Activated B cell treated with CpG ODN at 0.5 μM for 24 hours (primary cell): ENCODE measurements at regions not wholly inside any gene's neighbourhood (a gene's known extent, or its start where the extent isn't known, plus 50 kb on each side); places are given as distances from the start of the nearest gene placed in this dataset.

ENCODE experiments used
- ATAC-seq: fragments of 200-7000 bp; cut with Tn5 transposase; one replicate; pipeline ENCODE4 v1.10.0; 2021; ENCODE audit warnings: low read depth, mild to moderate bottlenecking, moderate library complexity
- CTCF ChIA-PET: fragments of 350-600 bp; sonication (Branson Sonifier 250); formaldehyde crosslinking; loops from one replicate; lab custom pipeline; 2021; ENCODE audit warnings: antibody characterized with exemption; lab: Charles Lee
- POLR2A ChIA-PET: fragments of 350-600 bp; sonication (Branson Sonifier 250); formaldehyde crosslinking; loops from one replicate; lab custom pipeline; 2021; ENCODE audit warnings: antibody characterized with exemption; lab: Charles Lee
- DNase-seq: peaks from one replicate; pipeline ENCODE4 v3.0.0; 2022
- H3K27ac Mint-ChIP-seq: one replicate; pipeline ENCODE4 v1.8.0; 2020; ENCODE audit warnings: mixed read lengths
- H3K27me3 Mint-ChIP-seq: one replicate; pipeline ENCODE4 v1.8.0; 2021; ENCODE audit warnings: mixed read lengths
- H3K36me3 Mint-ChIP-seq: one replicate; pipeline ENCODE4 v1.8.0; 2021; ENCODE audit warnings: low read depth, mixed read lengths
- H3K4me1 Mint-ChIP-seq: one replicate; pipeline ENCODE4 v1.8.0; 2021; ENCODE audit warnings: mixed read lengths
- H3K4me3 Mint-ChIP-seq: one replicate; pipeline ENCODE4 v1.8.0; 2020; ENCODE audit warnings: mild to moderate bottlenecking, mixed read lengths
- H3K9me3 Mint-ChIP-seq: one replicate; pipeline ENCODE4 v1.8.0; 2020; ENCODE audit warnings: mixed read lengths
- CTCF ChIP-seq: fragments of 200-600 bp; IDR thresholded peaks from one replicate; pipeline ENCODE4 v1.8.0; 2022; ENCODE audit warnings: antibody characterized with exemption, mild to moderate bottlenecking
- intact Hi-C: fragments of 100-400 bp; cut with micrococcal nuclease; formaldehyde crosslinking; loops from one replicate; pipeline ENCODE4 v1.15.1; 2024

GRCh38 chrX:4186331-4186730, 472.9 kb upstream of the PRKX start:
- H3K36me3 Mint-ChIP-seq = no peaks in the 10 kb centered on the region
- CTCF ChIA-PET = no interaction called here
- no peak overlapping the region for H3K4me3 Mint-ChIP-seq
- no peak for TF ChIP-seq CTCF
- intact Hi-C loops = no loop called here
- POLR2A ChIA-PET = no interaction called here
- ATAC-seq = no peak
- DNase-seq = no peak
- H3K4me1 Mint-ChIP-seq = no peaks in the 10 kb centered on the region
- H3K27me3 Mint-ChIP-seq = no peaks in the 10 kb centered on the region
- no peak overlapping the region for H3K27ac Mint-ChIP-seq
- no peaks in the 10 kb centered on the region for H3K9me3 Mint-ChIP-seq

- Mint-ChIP-seq H3K27ac (no peak overlapping the region), H3K4me1 (no peaks in the 10 kb centered on the region), H3K27me3 (no peaks in the 10 kb centered on the region), H3K4me3 (no peak overlapping the region), H3K9me3 (no peaks in the 10 kb centered on the region), H3K36me3 (no peaks in the 10 kb centered on the region)
- ATAC-seq = no peak
- intact Hi-C loops = no loop called here
- TF ChIP-seq CTCF = no peak
- ChIA-PET CTCF (no interaction called here), POLR2A (no interaction called here)
- DNase-seq = no peak
These were observed 471.6 kb upstream of the PRKX start for GRCh38 chrX:4185086-4185485.

- Mint-ChIP-seq H3K27ac (no peak overlapping the region), H3K36me3 (no peaks in the 10 kb centered on the region), H3K9me3 (no peaks in the 10 kb centered on the region), H3K27me3 (no peaks in the 10 kb centered on the region), H3K4me3 (no peak overlapping the region), H3K4me1 (no peaks in the 10 kb centered on the region)
- intact Hi-C loops = no loop called here
- no peak for TF ChIP-seq CTCF
- POLR2A ChIA-PET = no interaction called here
- CTCF ChIA-PET = no interaction called here
- DNase-seq (no peak), ATAC-seq (no peak)
These were observed 469.0 kb upstream of the PRKX start for GRCh38 chrX:4182408-4182806.

- no peak overlapping the region for H3K4me3 Mint-ChIP-seq
- ATAC-seq = no peak
- no peaks in the 10 kb centered on the region for H3K27me3 Mint-ChIP-seq
- no peak overlapping the region for H3K27ac Mint-ChIP-seq
- ChIA-PET POLR2A (no interaction called here), CTCF (no interaction called here)
- H3K36me3 Mint-ChIP-seq = no peaks in the 10 kb centered on the region
- H3K9me3 Mint-ChIP-seq = no peaks in the 10 kb centered on the region
- no peaks in the 10 kb centered on the region for H3K4me1 Mint-ChIP-seq
- intact Hi-C loops = no loop called here
- DNase-seq = no peak
- TF ChIP-seq CTCF = no peak
These were observed 468.4 kb upstream of the PRKX start for GRCh38 chrX:4181782-4182407.

GRCh38 chrX:4179031-4179430, 465.6 kb upstream of the PRKX start:
- CTCF ChIA-PET = no interaction called here
- ATAC-seq (no peak), DNase-seq (no peak)
- H3K27me3 Mint-ChIP-seq = no peaks in the 10 kb centered on the region
- no peaks in the 10 kb centered on the region for H3K36me3 Mint-ChIP-seq
- no peaks in the 10 kb centered on the region for H3K4me1 Mint-ChIP-seq
- H3K4me3 Mint-ChIP-seq = no peak overlapping the region
- no peak for TF ChIP-seq CTCF
- intact Hi-C loops = no loop called here
- POLR2A ChIA-PET = no interaction called here
- peaks cover 2% of the 10 kb centered on the region for H3K9me3 Mint-ChIP-seq
- H3K27ac Mint-ChIP-seq = no peak overlapping the region
